ENCODE measurements at regions not wholly inside any gene's neighbourhood (a gene's known extent, or its start where the extent isn't known, plus 50 kb on each side); places are given as distances from the start of the nearest gene placed in this dataset.
"Not testable (repeated sequence)": the region's sequence is repeated elsewhere in the genome, so short reads cannot be mapped to it uniquely, and the experiment has no call there.

- no peak for TF ChIP-seq USF2 (IDR thresholded peaks at IDR 0.05; ENCODE audit: borderline replicate concordance, low read depth, low read length)
These were observed 419.0 kb upstream of the ASIC2 start (continued) for GRCh38 chr17:33712120-33712519.

GRCh38 chr17:33716957-33717356, 423.9 kb upstream of the ASIC2 start:
- no peaks in the 10 kb centered on the region for H3K79me2 ChIP-seq (ENCODE audit: control insufficient read depth, insufficient read depth, low read length)
- SMC1A ChIA-PET (ENCODE audit: uncharacterized antibody, unreplicated experiment), result no interaction called here
- in situ Hi-C loops (cut with MboI), result no loop called here
- no peak overlapping the region for H3K4me2 ChIP-seq (ENCODE audit: control insufficient read depth, insufficient read depth)
- RAD21 ChIA-PET (ENCODE audit: unreplicated experiment), result interaction anchor here (0.9 kb wide), 1 partner anchor 34 kb away, joined by 3 read pairs; no protein-coding TSS in a partner anchor
- no peaks in the 10 kb centered on the region for H3K9me3 ChIP-seq (replicated peaks; ENCODE audit: control insufficient read depth, insufficient read depth, low read length)
- H3K4me1 ChIP-seq (ENCODE audit: control insufficient read depth, insufficient read depth, low read length), result no peaks in the 10 kb centered on the region
- WGBS (ENCODE audit: insufficient coverage, insufficient replicate concordance, low lambda C conversion rate, missing lambda C conversion rate), result 0% methylated on average over 2 of the region's 2 CpGs
- H3K27ac ChIP-seq (ENCODE audit: control insufficient read depth, insufficient read depth), result no peak overlapping the region
- intact Hi-C loops (cut with micrococcal nuclease; ENCODE audit: unreplicated experiment), result no loop called here
- TF ChIP-seq SUPT20H (IDR thresholded peaks at IDR 0.05; ENCODE audit: borderline replicate concordance, control insufficient read depth, low read depth, low read length), result no peak
- no peak for TF ChIP-seq CHD4 (IDR thresholded peaks at IDR 0.05)
- TF ChIP-seq ZNF24 (IDR thresholded peaks at IDR 0.05), result no peak
- TF ChIP-seq PAX8 (IDR thresholded peaks at IDR 0.05), result no peak
- no peaks in the 10 kb centered on the region for H3K27me3 ChIP-seq (replicated peaks in 1 of 2; ENCODE audit: control insufficient read depth in 2 of 2, insufficient read depth in 2 of 2, low read length in 1 of 2)
- no peak for ATAC-seq
- H4K20me1 ChIP-seq (ENCODE audit: control insufficient read depth, insufficient read depth), result no peaks in the 10 kb centered on the region
- no peaks in the 10 kb centered on the region for H3K36me3 ChIP-seq (ENCODE audit: control insufficient read depth in 2 of 2, insufficient read depth in 2 of 2, low read length in 1 of 2)
- H3K9ac ChIP-seq (ENCODE audit: control insufficient read depth, insufficient read depth, low read length), result no peak overlapping the region
- no peak for FAIRE-seq
- CTCF ChIA-PET, result interaction anchor here (1.0 to 1.1 kb wide), 2 partner anchors 9 to 42 kb away, joined by 3 read pairs; no protein-coding TSS in a partner anchor
- no peak overlapping the region for H2AFZ ChIP-seq (ENCODE audit: control insufficient read depth, low read depth, low read length)
- no peak overlapping the region for H3K4me3 ChIP-seq
- no peak for DNase-seq (ENCODE audit: low read depth, low spot score)
- POLR2A ChIA-PET, result no interaction called here
- no TSS peak for BruUV-seq (replicated peaks)

GRCh38 chr17:33723736-33724135, 430.6 kb upstream of the ASIC2 start:
- RAD21 ChIA-PET (ENCODE audit: unreplicated experiment); in situ Hi-C loops (cut with MboI); H3K9me3 ChIP-seq (replicated peaks; ENCODE audit: control insufficient read depth, insufficient read depth, low read length); H3K9ac ChIP-seq (ENCODE audit: control insufficient read depth, insufficient read depth, low read length); H3K4me2 ChIP-seq (ENCODE audit: control insufficient read depth, insufficient read depth); POLR2A ChIA-PET; H3K79me2 ChIP-seq (ENCODE audit: control insufficient read depth, insufficient read depth, low read length); H3K27ac ChIP-seq (ENCODE audit: control insufficient read depth, insufficient read depth); intact Hi-C loops (cut with micrococcal nuclease; ENCODE audit: unreplicated experiment); BruUV-seq (replicated peaks); H3K36me3 ChIP-seq (ENCODE audit: control insufficient read depth in 2 of 2, insufficient read depth in 2 of 2, low read length in 1 of 2); FAIRE-seq; H3K4me1 ChIP-seq (ENCODE audit: control insufficient read depth, insufficient read depth, low read length); H2AFZ ChIP-seq (ENCODE audit: control insufficient read depth, low read depth, low read length); H3K4me3 ChIP-seq; DNase-seq (ENCODE audit: low read depth, low spot score); H3K27me3 ChIP-seq (replicated peaks in 1 of 2; ENCODE audit: control insufficient read depth in 2 of 2, insufficient read depth in 2 of 2, low read length in 1 of 2); H4K20me1 ChIP-seq (ENCODE audit: control insufficient read depth, insufficient read depth); ATAC-seq: not testable (repeated sequence)
- ChIA-PET CTCF (interaction anchor here (0.6 to 6.6 kb wide), 3 partner anchors 12 to 604 kb away, joined by 3 to 62 read pairs (median 4); no protein-coding TSS in a partner anchor), SMC1A (ENCODE audit: uncharacterized antibody, unreplicated experiment) (interaction anchor here (1.3 kb wide), 1 partner anchor 27 kb away, joined by 4 read pairs; no protein-coding TSS in a partner anchor)
- WGBS (ENCODE audit: insufficient coverage, insufficient replicate concordance, low lambda C conversion rate, missing lambda C conversion rate), result 0% methylated on average over 3 of the region's 3 CpGs

Measured in GM12878 (cell line).